ENCODE measurements at regions not wholly inside any gene's neighbourhood (a gene's known extent, or its start where the extent isn't known, plus 50 kb on each side); places are given as distances from the start of the nearest gene placed in this dataset.
"Not testable (repeated sequence)": the region's sequence is repeated elsewhere in the genome, so short reads cannot be mapped to it uniquely, and the experiment has no call there.

DNA sequence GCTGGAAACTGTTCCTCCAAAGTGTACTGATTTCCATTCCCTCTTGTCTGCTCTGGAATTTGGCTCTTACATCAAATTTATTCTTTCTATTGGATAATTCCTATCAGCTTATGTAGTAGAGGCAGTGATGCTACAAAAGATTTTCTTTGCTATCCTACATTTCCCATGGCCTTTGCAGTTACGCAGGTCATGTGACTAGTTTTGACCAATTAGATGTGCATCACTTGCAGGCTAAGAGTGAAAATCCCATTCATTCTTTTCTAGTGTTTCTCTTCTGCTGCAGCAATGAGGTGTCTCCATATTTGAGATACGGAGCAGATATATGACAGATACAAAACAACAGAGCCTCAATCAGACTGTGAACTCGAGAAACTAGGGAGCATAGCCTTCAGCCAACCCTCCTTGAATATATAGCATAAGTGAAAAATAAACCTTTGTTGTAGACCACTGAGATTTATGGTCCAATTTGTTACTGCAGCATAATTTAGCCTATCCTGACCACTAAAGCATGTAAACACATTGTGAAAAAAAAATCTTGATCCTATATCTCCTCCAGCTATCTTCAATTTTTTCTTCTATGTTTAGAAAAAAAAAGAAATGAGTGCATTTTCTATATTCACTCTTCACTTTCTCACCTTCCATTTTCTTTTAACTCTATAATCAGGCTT lies 102.0 kb downstream of the HNMT start:
- DNase-seq (ENCODE audit: low spot score) = no peak

DNA sequence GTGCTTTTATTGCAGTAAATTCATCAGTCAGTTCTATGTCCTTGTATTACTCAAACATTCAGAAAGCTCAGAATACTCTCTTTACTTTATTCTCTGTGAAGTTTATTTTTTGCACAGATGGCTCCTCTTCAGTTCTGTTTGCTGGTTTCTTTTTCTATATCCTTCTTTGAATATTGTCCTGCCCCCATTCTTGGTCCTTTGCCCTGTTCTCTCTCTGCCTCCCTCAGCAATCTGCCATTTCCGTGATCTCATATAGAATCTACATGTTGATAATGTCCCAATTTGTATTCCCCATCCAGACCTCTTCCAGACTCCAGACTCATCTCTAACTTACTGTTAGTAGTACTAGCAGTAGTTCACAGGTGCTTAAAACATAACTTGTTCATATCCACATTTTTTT lies 102.6 kb downstream of the HNMT start:
- DNase-seq (ENCODE audit: low spot score) = no peak

GRCh38 chr2:138068669-138069068 lies 104.4 kb downstream of the HNMT start:
- not testable (repeated sequence) for DNase-seq (ENCODE audit: low spot score)

- not testable (repeated sequence) for DNase-seq (ENCODE audit: low spot score)
Observed at GRCh38 chr2:138071042-138071719, 106.9 kb downstream of the HNMT start.

GRCh38 chr2:138071720-138072719 lies 107.7 kb downstream of the HNMT start:
- no peak for DNase-seq (ENCODE audit: low spot score)

GRCh38 chr2:138078153-138078552 lies 113.9 kb downstream of the HNMT start:
- no peak for DNase-seq (ENCODE audit: low spot score)

DNA sequence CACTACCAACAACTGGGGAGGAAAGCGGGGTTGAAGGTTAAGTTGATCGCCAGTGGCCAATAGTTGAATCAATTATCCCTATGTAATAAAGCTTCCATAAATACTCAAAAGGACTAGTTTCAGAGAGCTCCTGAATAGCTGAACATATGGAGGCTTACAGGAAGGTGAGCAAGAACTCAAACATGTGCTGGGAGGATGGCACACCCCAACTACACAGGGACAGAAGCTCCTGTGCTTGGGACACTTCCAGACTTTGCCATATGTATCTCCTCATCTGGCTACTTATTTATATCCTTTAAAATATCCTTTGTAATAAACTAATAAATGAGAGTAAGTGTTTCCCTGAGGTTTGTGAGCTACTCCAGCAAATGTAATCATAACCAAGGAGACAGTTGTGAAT lies 115.7 kb downstream of the HNMT start:
- no peak for DNase-seq (ENCODE audit: low spot score)

DNA sequence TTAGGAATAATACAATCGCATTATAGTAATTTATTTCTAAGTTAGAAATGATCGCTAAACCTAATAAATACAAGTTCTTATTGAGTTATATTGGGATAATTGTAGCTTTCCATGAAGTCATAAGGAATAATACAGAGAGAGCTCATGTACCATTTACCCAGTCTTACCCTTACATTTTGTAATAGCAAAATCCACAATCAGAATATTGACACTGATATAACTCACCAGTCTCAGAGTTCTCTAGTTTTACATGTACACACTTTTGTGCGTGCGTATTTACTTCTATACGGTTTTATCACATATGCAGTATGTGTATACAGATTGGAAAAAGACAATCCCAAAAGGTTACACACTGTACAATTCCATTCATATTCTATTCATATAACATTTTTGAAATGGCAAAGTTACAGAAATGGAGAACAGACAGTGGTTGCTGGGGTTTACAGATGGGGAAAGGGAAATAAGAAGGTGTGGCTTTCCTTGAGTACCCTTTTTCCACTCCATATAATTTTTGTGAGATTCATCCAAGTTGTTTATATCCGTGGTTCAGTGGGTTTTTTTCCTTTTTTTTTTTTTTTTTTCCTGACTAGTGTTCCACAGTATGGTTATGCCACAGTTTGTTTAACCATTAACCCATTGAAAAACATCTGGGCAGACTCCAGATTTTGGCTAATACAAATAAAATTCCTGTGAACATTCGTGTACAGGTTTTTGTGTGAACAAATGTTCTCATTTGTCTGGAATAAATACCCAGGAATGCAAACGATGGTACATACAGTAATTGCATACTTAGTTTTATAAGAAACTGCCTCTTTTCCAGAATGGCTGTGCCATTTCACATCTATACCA lies 117.2 kb downstream of the HNMT start:
- no peak for DNase-seq (ENCODE audit: low spot score)

DNA sequence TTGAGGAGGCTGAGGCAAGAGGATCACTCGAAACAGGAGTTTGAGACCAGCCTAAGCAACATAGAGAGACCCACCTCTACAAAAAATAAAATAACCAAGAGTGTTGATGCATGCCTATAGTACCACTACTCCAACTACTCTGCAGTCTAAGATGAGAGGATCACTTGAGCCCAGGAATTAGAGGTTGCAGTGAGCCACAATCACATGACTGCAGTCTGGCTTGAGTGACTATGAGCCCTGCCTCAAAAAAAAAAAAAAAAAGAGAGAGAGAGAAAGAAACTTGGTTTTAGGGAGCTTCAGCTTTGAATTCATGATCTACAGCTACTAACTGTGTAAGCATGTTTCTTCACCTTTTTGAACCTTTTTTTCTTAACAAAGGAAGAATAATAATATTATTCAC lies 119.9 kb downstream of the HNMT start:
- no peak for DNase-seq (ENCODE audit: low spot score)

- not testable (repeated sequence) for DNase-seq (ENCODE audit: low spot score)
Observed at GRCh38 chr2:138085441-138085840, 121.2 kb downstream of the HNMT start.

DNA sequence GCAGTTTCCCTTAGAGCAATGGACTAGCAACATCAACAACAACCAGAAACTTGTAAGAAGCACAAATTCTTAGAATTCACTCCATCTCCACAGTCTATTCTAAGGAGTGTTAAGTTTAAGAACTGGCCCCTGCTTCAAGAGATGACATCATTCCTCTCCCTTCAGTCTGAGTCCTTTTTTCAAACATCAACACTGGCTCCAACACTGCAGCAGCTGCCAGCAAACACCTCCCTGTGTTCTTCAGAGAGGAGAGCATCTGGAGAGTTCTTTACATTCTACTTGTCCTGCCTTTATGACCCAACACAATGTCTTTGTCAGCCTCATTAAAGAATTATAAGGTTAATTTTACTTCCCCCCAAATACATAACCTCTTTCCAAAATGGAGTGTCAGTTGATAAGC lies 122.3 kb downstream of the HNMT start:
- DNase-seq (ENCODE audit: low spot score) = no peak

- no peak for DNase-seq (ENCODE audit: low spot score)
Observed at GRCh38 chr2:138087751-138088593, 123.7 kb downstream of the HNMT start.

GRCh38 chr2:138090330-138090729 lies 126.1 kb downstream of the HNMT start:
- peak; percentile 6 for DNase-seq (ENCODE audit: low spot score)

- DNase-seq (ENCODE audit: low spot score) = no peak
Observed at GRCh38 chr2:138093455-138093854, 129.2 kb downstream of the HNMT start.

GRCh38 chr2:138094031-138094430 lies 129.8 kb downstream of the HNMT start:
- DNase-seq (ENCODE audit: low spot score) = no peak

DNA sequence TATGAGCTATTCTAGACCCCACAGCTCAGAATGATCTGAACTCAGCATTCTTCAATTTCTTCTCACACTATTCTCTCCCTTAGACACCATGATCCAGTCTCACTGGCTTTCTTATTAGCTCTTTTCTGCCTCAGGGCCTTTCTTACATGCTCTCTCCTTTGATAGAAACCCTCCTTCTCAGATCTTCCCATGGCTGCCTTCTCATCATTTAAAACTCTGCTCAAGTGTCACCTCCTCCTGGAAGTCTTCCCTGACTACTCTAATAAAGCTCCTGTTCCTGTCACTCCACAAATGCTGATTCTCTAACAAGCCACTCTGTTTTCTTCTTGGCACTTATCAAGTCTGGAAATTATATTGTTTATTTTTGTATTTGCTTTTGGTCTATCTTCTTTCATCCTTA lies 131.1 kb downstream of the HNMT start:
- no peak for DNase-seq (ENCODE audit: low spot score)

DNA sequence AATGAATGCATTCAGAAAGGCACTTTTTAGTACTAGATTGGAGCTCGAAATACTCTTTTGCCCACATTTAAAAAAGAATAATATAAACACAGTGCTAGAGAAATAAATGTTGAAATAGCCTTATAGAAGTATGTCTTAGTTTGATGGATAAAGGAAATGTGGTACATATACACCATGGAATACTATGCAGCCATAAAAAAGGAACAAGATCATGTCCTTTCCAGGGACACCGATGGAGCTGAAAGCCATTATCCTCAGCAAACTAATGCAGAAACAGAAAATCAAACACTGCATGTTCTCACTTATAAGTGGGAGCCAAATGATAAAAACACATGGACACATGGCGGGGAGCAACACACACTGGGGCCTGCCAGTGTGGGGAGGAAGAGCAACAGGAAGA lies 135.0 kb downstream of the HNMT start:
- not testable (repeated sequence) for DNase-seq (ENCODE audit: low spot score)

GRCh38 chr2:138101718-138102117 lies 137.4 kb downstream of the HNMT start:
- no peak for DNase-seq (ENCODE audit: low spot score)

DNA sequence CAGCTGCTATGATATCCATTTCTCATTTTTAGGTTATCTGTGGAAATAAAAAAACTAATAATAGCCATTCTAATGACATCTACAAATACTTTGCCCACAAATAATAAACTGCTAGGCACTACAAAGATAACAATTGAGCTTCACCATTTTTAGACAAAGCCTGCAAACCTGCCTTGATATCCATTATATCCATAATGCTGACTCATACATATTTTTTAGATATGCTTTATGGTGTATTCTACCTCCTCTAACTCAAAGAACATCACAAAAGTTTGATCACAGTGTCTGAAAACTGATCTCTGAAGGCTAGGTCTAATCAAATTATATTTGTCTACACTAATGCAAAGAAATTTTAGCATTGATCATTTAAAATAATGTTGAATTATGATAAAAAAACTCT lies 138.4 kb downstream of the HNMT start:
- DNase-seq (ENCODE audit: low spot score) = no peak

DNA sequence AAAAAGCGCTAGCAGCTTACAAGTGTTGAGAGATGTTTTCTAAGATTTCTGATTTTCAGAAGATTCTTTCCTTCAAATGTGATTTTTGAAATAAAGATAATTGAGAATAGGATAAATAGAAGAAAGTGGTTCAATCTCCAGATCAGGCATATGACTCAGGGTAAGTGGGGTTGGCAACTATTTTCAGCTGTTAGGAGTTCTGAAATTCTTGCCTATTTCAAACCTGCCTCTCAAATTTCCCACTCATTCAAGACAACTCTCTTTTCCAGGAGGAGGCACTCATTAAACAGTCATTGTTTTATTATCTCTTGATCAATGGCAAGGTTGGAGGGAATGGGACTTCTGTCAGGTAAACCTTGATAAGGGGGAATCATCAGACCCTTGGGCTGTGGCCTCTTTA lies 138.9 kb downstream of the HNMT start:
- DNase-seq (ENCODE audit: low spot score) = no peak

DNA sequence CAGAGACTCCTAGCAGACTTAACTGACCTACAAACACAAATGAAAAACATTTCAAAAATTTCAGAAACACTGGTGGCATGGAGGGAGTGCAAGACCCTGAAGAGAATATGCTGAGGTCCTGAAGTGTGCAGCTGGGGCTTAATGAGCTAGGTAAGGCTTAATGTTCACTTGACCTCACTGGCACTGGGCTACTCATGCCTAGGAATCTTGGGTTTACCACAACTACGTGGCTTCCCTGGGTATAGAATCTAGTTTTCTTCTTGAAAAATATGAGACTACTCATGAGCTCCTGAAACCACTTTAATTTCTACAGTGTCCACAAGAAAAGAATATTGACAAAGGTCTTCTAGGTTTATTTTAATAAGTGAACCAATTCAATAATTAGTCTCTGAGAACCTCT lies 139.8 kb downstream of the HNMT start:
- no peak for DNase-seq (ENCODE audit: low spot score)
